AG09309 (cell line): ENCODE measurements at regions not wholly inside any gene's neighbourhood (a gene's known extent, or its start where the extent isn't known, plus 50 kb on each side); places are given as distances from the start of the nearest gene placed in this dataset.
"Not testable (repeated sequence)": the region's sequence is repeated elsewhere in the genome, so short reads cannot be mapped to it uniquely, and the experiment has no call there.

Source experiments
- DNase-seq: peaks from one replicate; pipeline ENCODE4 v3.0.0-alpha.2; 2010; ENCODE audit warnings: low read depth
- H3K4me3 ChIP-seq: 2 replicates; pipeline ENCODE4 v1.5.1; 2011; ENCODE audit warnings: mild to moderate bottlenecking, low read depth, low read length, moderate library complexity; ENCODE audit not compliant: control insufficient read depth
- CTCF ChIP-seq: IDR thresholded peaks from 2 replicates; pipeline ENCODE4 v1.5.1; 2011; ENCODE audit warnings: mild to moderate bottlenecking, low read depth, low read length, inconsistent platforms; ENCODE audit not compliant: insufficient read depth, control insufficient read depth; ENCODE audit errors: missing control alignments

- DNase-seq, result no peak
- TF ChIP-seq CTCF, result no peak
- no peak overlapping the region for H3K4me3 ChIP-seq
These were observed 289.6 kb upstream of the ERCC4 start for GRCh38 chr16:13630374-13630773.

GRCh38 chr16:13631213-13631767 is 288.7 kb upstream of the ERCC4 start:
- H3K4me3 ChIP-seq, result no peak overlapping the region
- no peak for DNase-seq
- no peak for TF ChIP-seq CTCF

DNA sequence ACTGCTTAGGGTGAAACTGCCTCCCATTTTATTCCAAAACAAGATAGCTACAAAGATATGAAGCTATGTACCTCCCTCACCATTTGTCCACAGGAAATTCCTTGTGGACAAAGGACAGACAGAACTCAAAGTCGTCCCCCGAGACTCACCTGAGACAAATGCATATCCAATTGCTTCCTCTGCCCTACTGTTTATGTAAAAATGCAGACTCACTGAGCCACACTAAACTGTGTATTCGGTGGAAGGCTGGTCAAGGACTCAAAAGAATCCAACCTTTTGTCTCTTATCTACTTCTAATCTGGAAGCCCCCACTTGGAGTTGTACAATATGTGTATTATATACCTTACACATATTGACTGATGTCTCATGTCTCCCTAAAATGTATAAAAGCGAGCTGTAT is 288.0 kb upstream of the ERCC4 start:
- TF ChIP-seq CTCF, result no peak
- no peak for DNase-seq
- H3K4me3 ChIP-seq, result no peak overlapping the region

DNA sequence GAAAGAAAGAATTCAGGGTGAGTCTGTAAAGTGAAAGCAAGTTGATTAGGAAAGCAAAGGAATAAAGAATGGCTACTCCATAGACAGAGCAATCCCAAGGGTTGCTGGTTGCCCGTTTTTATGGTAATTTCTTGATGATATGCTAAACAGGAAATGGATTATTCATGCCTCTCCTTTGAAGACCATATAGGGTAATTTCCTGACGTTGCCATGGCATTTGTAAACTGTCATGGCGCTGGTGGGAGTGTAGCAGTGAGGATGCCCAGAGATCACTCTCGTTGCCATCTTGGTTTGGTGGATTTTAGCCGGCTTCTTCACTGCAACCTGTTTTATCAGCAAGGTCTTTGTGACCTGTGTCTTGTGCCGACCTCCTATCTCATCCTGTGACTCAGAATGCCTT is 287.4 kb upstream of the ERCC4 start:
- H3K4me3 ChIP-seq, result not testable (repeated sequence)

GRCh38 chr16:13633391-13633861 is 286.5 kb upstream of the ERCC4 start:
- no peak for DNase-seq
- no peak for TF ChIP-seq CTCF
- H3K4me3 ChIP-seq, result no peak overlapping the region

More for the DNA sequence above, 287.4 kb upstream of the ERCC4 start:
- DNase-seq, result not testable (repeated sequence)

GRCh38 chr16:13634253-13634652 is 285.7 kb upstream of the ERCC4 start:
- no peak for TF ChIP-seq CTCF
- no peak overlapping the region for H3K4me3 ChIP-seq
- no peak for DNase-seq

DNA sequence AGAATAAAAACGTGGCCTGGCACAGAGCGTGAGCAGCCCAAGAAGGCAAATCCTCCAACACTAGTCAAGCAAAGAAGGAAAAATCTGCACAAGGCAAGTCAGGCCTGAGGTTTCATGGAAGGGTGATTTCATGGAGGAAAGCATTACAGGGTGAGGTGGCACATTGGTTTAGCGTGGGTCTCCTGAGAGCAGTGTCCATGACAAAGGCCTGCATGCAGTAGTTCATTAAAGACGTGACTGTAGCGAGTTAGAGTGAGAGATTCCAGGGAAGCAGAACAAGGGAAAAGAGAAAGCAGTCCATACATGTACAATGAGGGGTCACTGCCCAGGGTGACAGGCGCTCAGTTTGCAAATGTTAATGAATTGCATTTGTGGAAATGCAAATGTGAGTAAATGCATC is 285.0 kb upstream of the ERCC4 start:
- no peak overlapping the region for H3K4me3 ChIP-seq
- DNase-seq, result no peak
- no peak for TF ChIP-seq CTCF
